Activated T-cell treated with anti-CD3 and anti-CD28 coated beads, Interleukin-2, amount 50 U/mL, for 4 hours (primary cell): ENCODE measurements at regions not wholly inside any gene's neighbourhood (a gene's known extent, or its start where the extent isn't known, plus 50 kb on each side); places are given as distances from the start of the nearest gene placed in this dataset.
"Not testable (repeated sequence)": the region's sequence is repeated elsewhere in the genome, so short reads cannot be mapped to it uniquely, and the experiment has no call there.

Experiments used
- ATAC-seq, 2 donors: fragments of 200-7000 bp; cut with Tn5 transposase; one replicate each; pipeline ENCODE4 v1.10.0; 2021
- DNase-seq: peaks from one replicate; pipeline ENCODE4 v3.0.0-alpha.2; 2020
- H3K27me3 Mint-ChIP-seq: one replicate; pipeline ENCODE4 v1.8.0; 2021; ENCODE audit warnings: low read depth, mixed read lengths
- H3K36me3 Mint-ChIP-seq: one replicate; pipeline ENCODE4 v1.8.0; 2022; ENCODE audit warnings: mixed read lengths; ENCODE audit not compliant: insufficient read depth
- H3K4me1 Mint-ChIP-seq: one replicate; pipeline ENCODE4 v1.8.0; 2021; ENCODE audit warnings: low read depth, mixed read lengths
- H3K4me3 Mint-ChIP-seq: one replicate; pipeline ENCODE4 v1.8.0; 2021; ENCODE audit warnings: mild to moderate bottlenecking, moderate library complexity, mixed read lengths
- H3K9me3 Mint-ChIP-seq: one replicate; pipeline ENCODE4 v1.8.0; 2021; ENCODE audit warnings: mixed read lengths

GRCh38 chr12:28709986-28710685 lies 438.9 kb upstream of the FAR2 start:
- Mint-ChIP-seq H3K27me3 (peaks cover 4% of the 10 kb centered on the region), H3K9me3 (no peaks in the 10 kb centered on the region), H3K36me3 (no peaks in the 10 kb centered on the region), H3K4me1 (no peaks in the 10 kb centered on the region), H3K4me3 (no peak overlapping the region)
- ATAC-seq (no peak), DNase-seq (no peak)

- Mint-ChIP-seq H3K9me3 (no peaks in the 10 kb centered on the region), H3K36me3 (no peaks in the 10 kb centered on the region), H3K4me3 (no peak overlapping the region), H3K4me1 (no peaks in the 10 kb centered on the region), H3K27me3 (no peaks in the 10 kb centered on the region)
- no peak for DNase-seq
- ATAC-seq, result no peak
These were observed 438.2 kb upstream of the FAR2 start for GRCh38 chr12:28710882-28711281.

- no peak for ATAC-seq
- H3K27me3 Mint-ChIP-seq, result no peaks in the 10 kb centered on the region
- no peaks in the 10 kb centered on the region for H3K4me1 Mint-ChIP-seq
- no peaks in the 10 kb centered on the region for H3K9me3 Mint-ChIP-seq
- no peaks in the 10 kb centered on the region for H3K36me3 Mint-ChIP-seq
- H3K4me3 Mint-ChIP-seq, result no peak overlapping the region
- no peak for DNase-seq
These were observed 437.7 kb upstream of the FAR2 start for GRCh38 chr12:28711421-28711820.

- Mint-ChIP-seq H3K9me3 (no peaks in the 10 kb centered on the region), H3K36me3 (no peaks in the 10 kb centered on the region), H3K4me1 (no peaks in the 10 kb centered on the region), H3K4me3 (no peak overlapping the region), H3K27me3 (no peaks in the 10 kb centered on the region)
- no peak for ATAC-seq
- no peak for DNase-seq
These were observed 406.3 kb upstream of the FAR2 start for GRCh38 chr12:28742791-28743190.

GRCh38 chr12:28746734-28747325 lies 402.2 kb upstream of the FAR2 start:
- Mint-ChIP-seq H3K4me1 (no peaks in the 10 kb centered on the region), H3K9me3 (no peaks in the 10 kb centered on the region)

GRCh38 chr12:28750946-28751685 lies 398.0 kb upstream of the FAR2 start:
- no peaks in the 10 kb centered on the region for H3K4me1 Mint-ChIP-seq
- H3K4me3 Mint-ChIP-seq, result no peak overlapping the region
- H3K27me3 Mint-ChIP-seq, result no peaks in the 10 kb centered on the region
- DNase-seq (no peak), ATAC-seq (no peak)
- H3K36me3 Mint-ChIP-seq, result no peaks in the 10 kb centered on the region
- H3K9me3 Mint-ChIP-seq, result no peaks in the 10 kb centered on the region

More at GRCh38 chr12:28746734-28747325, 402.2 kb upstream of the FAR2 start:
- Mint-ChIP-seq H3K4me3 (no peak overlapping the region), H3K36me3 (no peaks in the 10 kb centered on the region), H3K27me3 (no peaks in the 10 kb centered on the region)
- DNase-seq, result no peak
- no peak for ATAC-seq

GRCh38 chr12:28755027-28755426 lies 394.1 kb upstream of the FAR2 start:
- ATAC-seq (no peak), DNase-seq (no peak)
- Mint-ChIP-seq H3K9me3 (no peaks in the 10 kb centered on the region), H3K4me1 (no peaks in the 10 kb centered on the region), H3K4me3 (no peak overlapping the region), H3K36me3 (no peaks in the 10 kb centered on the region), H3K27me3 (no peaks in the 10 kb centered on the region)

- no peaks in the 10 kb centered on the region for H3K36me3 Mint-ChIP-seq
These were observed 389.7 kb upstream of the FAR2 start for GRCh38 chr12:28759333-28759732.

GRCh38 chr12:28760040-28760903 lies 388.8 kb upstream of the FAR2 start:
- not testable (repeated sequence) for H3K36me3 Mint-ChIP-seq, H3K9me3 Mint-ChIP-seq, H3K27me3 Mint-ChIP-seq, H3K4me3 Mint-ChIP-seq, DNase-seq, H3K4me1 Mint-ChIP-seq, ATAC-seq

More at GRCh38 chr12:28759333-28759732, 389.7 kb upstream of the FAR2 start:
- DNase-seq, result no peak
- no peaks in the 10 kb centered on the region for H3K9me3 Mint-ChIP-seq
- H3K4me3 Mint-ChIP-seq, result no peak overlapping the region
- ATAC-seq, result no peak
- H3K27me3 Mint-ChIP-seq, result no peaks in the 10 kb centered on the region
- H3K4me1 Mint-ChIP-seq, result no peaks in the 10 kb centered on the region

- H3K36me3 Mint-ChIP-seq, H3K4me1 Mint-ChIP-seq, ATAC-seq, H3K27me3 Mint-ChIP-seq, H3K9me3 Mint-ChIP-seq, H3K4me3 Mint-ChIP-seq, DNase-seq: not testable (repeated sequence)
These were observed 387.2 kb upstream of the FAR2 start for GRCh38 chr12:28761897-28762296.

GRCh38 chr12:28766398-28766797 lies 382.7 kb upstream of the FAR2 start:
- Mint-ChIP-seq H3K27me3 (peaks cover 2% of the 10 kb centered on the region), H3K36me3 (no peaks in the 10 kb centered on the region), H3K4me3 (no peak overlapping the region), H3K4me1 (no peaks in the 10 kb centered on the region), H3K9me3 (peaks cover 3% of the 10 kb centered on the region)
- DNase-seq (no peak), ATAC-seq (no peak)

GRCh38 chr12:28767836-28768348 lies 381.2 kb upstream of the FAR2 start:
- peaks cover 3% of the 10 kb centered on the region for H3K9me3 Mint-ChIP-seq
- ATAC-seq, result no peak
- H3K4me3 Mint-ChIP-seq, result no peak overlapping the region
- H3K4me1 Mint-ChIP-seq, result no peaks in the 10 kb centered on the region
- H3K36me3 Mint-ChIP-seq, result no peaks in the 10 kb centered on the region
- no peak for DNase-seq
- H3K27me3 Mint-ChIP-seq, result peaks cover 2% of the 10 kb centered on the region

- no peaks in the 10 kb centered on the region for H3K9me3 Mint-ChIP-seq
- no peaks in the 10 kb centered on the region for H3K36me3 Mint-ChIP-seq
- ATAC-seq (no peak), DNase-seq (no peak)
- no peak overlapping the region for H3K4me3 Mint-ChIP-seq
- H3K27me3 Mint-ChIP-seq, result peaks cover 2% of the 10 kb centered on the region
- no peaks in the 10 kb centered on the region for H3K4me1 Mint-ChIP-seq
These were observed 378.8 kb upstream of the FAR2 start for GRCh38 chr12:28770322-28770721.

GRCh38 chr12:28771968-28772367 lies 377.1 kb upstream of the FAR2 start:
- no peak for ATAC-seq
- peaks cover 2% of the 10 kb centered on the region for H3K27me3 Mint-ChIP-seq
- no peaks in the 10 kb centered on the region for H3K9me3 Mint-ChIP-seq
- H3K4me3 Mint-ChIP-seq, result no peak overlapping the region
- H3K36me3 Mint-ChIP-seq, result no peaks in the 10 kb centered on the region
- H3K4me1 Mint-ChIP-seq, result no peaks in the 10 kb centered on the region
- no peak for DNase-seq
